ENCODE measurements at regions not wholly inside any gene's neighbourhood (a gene's known extent, or its start where the extent isn't known, plus 50 kb on each side); places are given as distances from the start of the nearest gene placed in this dataset.

DNA sequence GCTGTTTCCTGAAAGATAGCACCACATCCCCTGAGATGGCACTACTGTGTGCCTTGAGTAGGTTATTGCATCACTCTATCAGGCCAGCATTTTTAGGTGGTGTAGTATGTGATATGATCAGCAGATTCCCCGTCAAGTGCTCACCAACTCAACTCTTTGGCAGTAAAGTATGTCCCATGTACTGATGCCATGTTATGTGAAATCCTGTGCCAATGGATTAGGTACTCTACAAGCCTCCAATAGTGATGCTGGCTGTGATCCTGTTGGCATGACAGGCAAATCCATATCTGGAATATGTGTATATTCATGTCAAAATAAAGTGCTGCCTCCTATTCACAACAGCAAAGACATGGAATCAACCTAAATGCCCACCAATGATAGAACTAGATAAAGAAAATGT lies 137.2 kb upstream of the CAMK1G start:
- Histone ChIP-seq H3K4me3 (no peak overlapping the region), H3K27ac (no peak overlapping the region), H3K4me1 (replicated peaks) (no peaks in the 10 kb centered on the region), H3K9me3 (replicated peaks) (no peaks in the 10 kb centered on the region), H3K36me3 (no peaks in the 10 kb centered on the region), H3K27me3 (replicated peaks) (no peaks in the 10 kb centered on the region)
- no peak for DNase-seq (ENCODE audit: low read depth in 1 of 2, low spot score in 2 of 2)

DNA sequence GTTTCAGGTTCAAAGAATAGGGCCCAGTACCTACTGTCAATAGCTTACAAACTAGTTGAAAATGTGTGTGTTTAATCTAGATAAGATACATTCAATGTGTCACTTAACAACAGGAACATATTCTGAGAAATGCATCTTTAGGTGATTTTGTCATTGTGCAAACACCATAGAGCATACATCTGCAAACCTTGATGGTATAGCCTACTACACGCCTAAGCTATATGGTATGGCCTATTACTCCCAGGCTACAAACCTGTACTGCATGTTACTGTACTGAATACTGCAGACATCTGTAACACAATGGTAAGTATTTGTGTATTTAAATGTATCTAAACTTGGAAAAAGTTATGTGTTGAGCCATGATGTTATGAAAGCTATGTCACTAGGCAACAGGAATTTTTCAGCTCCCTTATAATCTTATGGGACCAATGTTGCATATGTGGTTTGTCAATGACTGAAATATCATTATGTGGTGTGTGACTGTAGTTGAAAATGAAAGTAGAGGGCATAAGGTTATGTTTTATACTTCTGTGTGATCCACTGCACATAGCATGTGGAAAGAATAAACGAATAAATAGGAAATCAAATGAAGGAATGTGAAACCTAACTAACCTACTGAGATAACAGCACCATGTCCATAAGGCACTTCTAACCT lies 129.0 kb upstream of the CAMK1G start:
- Histone ChIP-seq H3K27ac (no peak overlapping the region), H3K27me3 (replicated peaks) (no peaks in the 10 kb centered on the region), H3K4me3 (no peak overlapping the region), H3K9me3 (replicated peaks) (0 out of 2 replicates have a peak, but pooled peaks cover 2% of the 10 kb centered on the region), H3K36me3 (no peaks in the 10 kb centered on the region), H3K4me1 (replicated peaks) (no peaks in the 10 kb centered on the region)
- DNase-seq (ENCODE audit: low read depth in 1 of 2, low spot score in 2 of 2): no peak

DNA sequence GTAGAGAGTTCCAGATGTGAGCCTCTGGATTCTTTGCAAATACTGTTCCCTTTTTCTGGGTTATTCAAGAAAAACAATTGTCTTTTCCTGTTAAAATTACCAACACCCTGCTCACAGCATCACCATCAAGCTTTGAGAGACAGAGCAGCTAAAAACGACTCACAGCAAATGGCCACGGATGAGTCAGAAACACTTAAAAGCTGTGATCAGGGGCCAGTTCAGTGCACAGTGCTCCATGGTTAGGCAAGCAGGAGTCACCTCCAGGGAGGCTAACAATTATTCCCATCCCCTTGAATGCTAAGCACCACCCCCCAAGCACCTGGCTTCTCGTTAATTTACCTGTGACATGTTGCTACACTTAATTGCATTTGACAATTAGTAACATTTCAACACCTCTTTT lies 128.4 kb upstream of the CAMK1G start:
- no peak for DNase-seq (ENCODE audit: low read depth in 1 of 2, low spot score in 2 of 2)
- no peaks in the 10 kb centered on the region for H3K27me3 ChIP-seq (replicated peaks)
- no peaks in the 10 kb centered on the region for H3K4me1 ChIP-seq (replicated peaks)
- 0 out of 2 replicates have a peak, but pooled peaks cover 2% of the 10 kb centered on the region for H3K9me3 ChIP-seq (replicated peaks)
- H3K36me3 ChIP-seq: no peaks in the 10 kb centered on the region
- H3K27ac ChIP-seq: no peak overlapping the region
- no peak overlapping the region for H3K4me3 ChIP-seq

DNA sequence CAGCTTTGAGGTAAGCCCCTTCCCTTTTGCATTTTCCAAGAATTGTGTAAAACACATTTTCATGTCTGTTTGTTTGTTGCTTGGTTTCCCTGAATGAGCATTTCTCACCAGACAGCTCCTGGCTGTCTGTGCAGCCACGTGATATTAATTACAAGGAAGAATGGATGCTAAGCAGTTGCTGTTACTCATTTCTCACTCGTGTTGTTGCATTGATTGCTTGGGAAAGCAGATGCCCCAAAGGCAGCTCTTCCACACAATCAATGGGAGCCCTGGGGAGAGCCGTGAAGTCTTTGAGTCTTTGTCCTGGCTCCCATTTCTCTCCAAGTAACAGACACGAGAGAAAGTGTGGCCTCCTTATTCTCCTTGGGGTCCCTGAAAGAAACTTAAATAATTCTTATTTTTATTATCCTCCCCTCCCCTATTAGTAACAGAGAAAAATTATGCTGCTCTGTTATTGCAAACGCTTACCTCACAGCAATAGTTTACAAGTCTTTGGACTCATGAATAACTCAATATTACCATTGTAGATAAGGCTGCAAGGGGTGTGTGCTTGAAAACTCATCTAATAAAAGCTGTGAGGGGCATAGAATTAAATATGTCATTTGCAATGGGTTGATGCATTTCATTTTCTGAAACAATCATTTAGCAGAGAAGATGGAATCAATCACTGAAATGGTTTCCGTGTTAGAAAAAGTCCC lies 127.7 kb upstream of the CAMK1G start:
- no peak overlapping the region for H3K4me3 ChIP-seq
- no peaks in the 10 kb centered on the region for H3K27me3 ChIP-seq (replicated peaks)
- H3K36me3 ChIP-seq: no peaks in the 10 kb centered on the region
- DNase-seq (ENCODE audit: low read depth in 1 of 2, low spot score in 2 of 2): no peak
- no peak overlapping the region for H3K27ac ChIP-seq
- H3K4me1 ChIP-seq (replicated peaks): no peaks in the 10 kb centered on the region
- H3K9me3 ChIP-seq (replicated peaks): 0 out of 2 replicates have a peak, but pooled peaks cover 2% of the 10 kb centered on the region

DNA sequence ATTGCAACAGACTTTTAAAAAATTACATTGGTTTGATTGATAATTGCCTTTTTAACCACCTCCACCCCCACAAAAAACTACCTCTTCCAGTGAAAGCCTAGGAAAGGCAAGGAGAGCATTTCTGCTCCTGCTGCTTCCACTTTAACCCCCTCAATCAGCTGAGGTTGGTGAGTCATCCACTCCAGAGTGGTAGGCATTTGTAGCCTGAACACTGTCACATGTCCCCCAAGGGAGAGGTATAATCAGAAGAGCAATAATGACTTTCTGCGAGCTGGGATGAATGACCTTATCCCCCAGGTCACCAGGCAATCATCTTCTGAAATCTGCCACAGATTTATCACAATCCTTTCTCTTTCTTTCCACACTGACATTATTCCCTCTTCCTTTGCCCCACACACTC lies 126.6 kb upstream of the CAMK1G start:
- Histone ChIP-seq H3K9me3 (replicated peaks) (peaks cover 7% of the 10 kb centered on the region; the same call in 1 of the 2 replicates), H3K27ac (no peak overlapping the region), H3K4me1 (replicated peaks) (no peaks in the 10 kb centered on the region), H3K36me3 (no peaks in the 10 kb centered on the region), H3K27me3 (replicated peaks) (no peaks in the 10 kb centered on the region), H3K4me3 (no peak overlapping the region)
- no peak for DNase-seq (ENCODE audit: low read depth in 1 of 2, low spot score in 2 of 2)

DNA sequence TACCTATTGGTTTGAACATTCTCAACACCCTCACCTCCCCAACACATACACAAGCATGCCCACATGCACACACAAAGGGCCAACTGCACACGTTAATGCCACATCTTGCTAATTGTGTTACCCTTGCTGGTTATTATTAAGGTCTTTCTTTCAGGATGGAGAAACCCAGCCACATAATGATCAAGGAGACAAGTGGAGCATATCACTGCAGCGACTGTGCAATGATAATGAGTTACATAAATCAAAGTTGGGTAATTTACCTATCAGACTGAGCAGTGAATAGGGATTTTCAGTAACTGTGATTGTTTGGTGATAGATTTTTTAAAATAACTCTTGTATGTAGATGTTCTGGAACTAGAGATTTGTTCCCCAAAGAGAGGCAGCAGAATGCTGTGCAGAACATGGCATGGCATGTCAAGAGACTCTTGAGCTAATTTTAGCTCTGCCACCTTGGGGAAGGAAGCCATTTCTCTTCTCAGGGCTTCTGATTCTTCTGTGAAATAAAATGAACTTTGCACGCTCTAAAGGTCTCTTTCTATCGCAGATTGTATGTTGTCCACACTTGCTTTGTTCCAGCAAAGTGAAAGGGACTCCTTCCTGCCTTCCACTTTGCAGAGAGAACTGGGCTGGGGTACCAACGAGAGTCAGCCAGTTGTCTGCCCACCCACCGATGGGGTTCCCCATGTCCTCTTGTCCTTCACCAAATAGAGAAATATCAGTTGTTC lies 126.0 kb upstream of the CAMK1G start:
- no peaks in the 10 kb centered on the region for H3K4me1 ChIP-seq (replicated peaks)
- no peak overlapping the region for H3K27ac ChIP-seq
- no peak for DNase-seq (ENCODE audit: low read depth in 1 of 2, low spot score in 2 of 2)
- no peak overlapping the region for H3K4me3 ChIP-seq
- H3K27me3 ChIP-seq (replicated peaks): no peaks in the 10 kb centered on the region
- H3K9me3 ChIP-seq (replicated peaks): peaks cover 7% of the 10 kb centered on the region; the same call in 1 of the 2 replicates
- no peaks in the 10 kb centered on the region for H3K36me3 ChIP-seq

DNA sequence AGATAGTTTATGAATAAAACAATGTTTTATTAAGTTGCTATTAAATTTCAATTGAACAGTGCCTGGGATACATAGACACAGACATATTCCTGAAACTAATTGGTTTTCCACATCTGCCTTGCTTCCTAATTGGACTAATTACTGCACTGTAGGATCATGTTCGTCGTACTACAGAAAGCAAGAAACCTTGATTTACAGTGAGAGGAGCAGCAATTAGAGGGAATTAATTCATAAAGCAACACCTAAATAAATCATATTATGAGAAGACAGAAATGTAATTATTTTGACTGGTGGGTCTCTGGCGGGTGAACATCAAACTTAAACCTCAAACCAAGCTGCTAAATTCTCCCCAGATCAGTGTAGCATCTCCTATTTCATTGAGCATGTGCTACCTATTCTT lies 124.6 kb upstream of the CAMK1G start:
- no peaks in the 10 kb centered on the region for H3K27me3 ChIP-seq (replicated peaks)
- no peaks in the 10 kb centered on the region for H3K36me3 ChIP-seq
- H3K9me3 ChIP-seq (replicated peaks): peaks cover 7% of the 10 kb centered on the region; the same call in 1 of the 2 replicates
- H3K4me3 ChIP-seq: no peak overlapping the region
- H3K4me1 ChIP-seq (replicated peaks): no peaks in the 10 kb centered on the region
- no peak for DNase-seq (ENCODE audit: low read depth in 1 of 2, low spot score in 2 of 2)
- no peak overlapping the region for H3K27ac ChIP-seq

DNA sequence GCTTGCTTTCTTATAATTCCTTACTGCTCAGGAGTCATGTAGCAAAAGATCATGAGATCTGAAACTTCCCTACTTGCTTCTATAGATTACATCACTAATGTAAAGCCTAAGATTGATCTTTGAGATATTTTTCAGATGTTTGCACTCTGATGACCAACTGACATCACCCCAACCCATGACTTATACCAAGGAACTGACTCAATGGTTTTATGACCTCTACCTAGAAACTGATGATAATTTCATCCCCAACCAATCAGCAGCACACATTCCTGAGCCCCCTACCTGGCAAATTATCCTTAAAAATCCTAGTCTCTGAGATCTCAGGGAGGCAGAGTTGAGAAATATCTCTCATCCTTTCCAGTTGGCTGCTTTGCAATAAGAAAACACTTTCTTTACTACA lies 122.3 kb upstream of the CAMK1G start:
- H3K36me3 ChIP-seq: no peaks in the 10 kb centered on the region
- DNase-seq (ENCODE audit: low read depth in 1 of 2, low spot score in 2 of 2): no peak
- H3K9me3 ChIP-seq (replicated peaks): peaks cover 7% of the 10 kb centered on the region; the same call in 1 of the 2 replicates
- H3K27me3 ChIP-seq (replicated peaks): no peaks in the 10 kb centered on the region
- H3K27ac ChIP-seq: no peak overlapping the region
- H3K4me3 ChIP-seq: no peak overlapping the region
- H3K4me1 ChIP-seq (replicated peaks): no peaks in the 10 kb centered on the region

DNA sequence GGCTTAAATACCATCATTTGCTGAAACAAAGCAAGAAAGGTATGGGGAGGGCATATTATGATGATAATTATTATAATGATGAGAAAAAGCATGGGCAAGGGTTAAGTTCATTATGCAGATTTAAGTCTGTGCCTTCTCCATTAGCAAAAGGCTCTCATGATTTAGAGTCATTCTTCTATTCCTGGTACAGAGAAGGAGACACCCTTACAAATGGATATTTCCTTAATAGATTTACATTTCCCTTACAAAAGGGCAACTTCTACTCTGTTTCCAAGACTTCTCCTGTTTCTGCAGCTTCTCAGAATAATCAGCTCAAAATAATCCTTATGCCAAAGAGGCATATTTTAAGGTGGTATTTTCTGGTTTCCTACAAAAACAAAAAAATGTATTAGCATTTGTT lies 121.1 kb upstream of the CAMK1G start:
- peaks cover 7% of the 10 kb centered on the region; the same call in 1 of the 2 replicates for H3K9me3 ChIP-seq (replicated peaks)
- no peaks in the 10 kb centered on the region for H3K36me3 ChIP-seq
- no peaks in the 10 kb centered on the region for H3K27me3 ChIP-seq (replicated peaks)

DNA sequence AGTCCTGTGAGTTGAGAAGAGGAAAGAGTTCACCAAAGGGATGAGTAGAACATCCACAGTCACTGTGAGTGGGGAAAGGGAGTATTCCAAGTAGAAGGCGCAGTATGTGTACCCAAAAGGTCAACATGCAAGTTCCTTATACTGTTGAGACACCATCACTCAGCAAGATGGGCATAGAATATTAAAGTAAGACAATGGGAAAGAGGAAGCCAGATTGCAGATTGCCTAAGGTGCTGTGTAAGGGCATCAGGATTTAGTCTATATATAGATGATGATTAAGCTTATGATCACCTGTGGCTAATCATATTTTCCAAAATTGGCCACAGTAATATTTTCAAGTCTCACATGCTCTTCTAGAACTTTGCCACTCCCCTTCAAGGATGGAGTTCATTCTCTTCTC lies 120.1 kb upstream of the CAMK1G start:
- no peaks in the 10 kb centered on the region; the same call in 1 of the 2 replicates for H3K27me3 ChIP-seq (replicated peaks)
- no peak overlapping the region for H3K4me3 ChIP-seq
- H3K27ac ChIP-seq: no peak overlapping the region
- no peaks in the 10 kb centered on the region for H3K36me3 ChIP-seq
- H3K4me1 ChIP-seq (replicated peaks): no peaks in the 10 kb centered on the region
- H3K9me3 ChIP-seq (replicated peaks): peaks cover 7% of the 10 kb centered on the region; the same call in 1 of the 2 replicates
- no peak for DNase-seq (ENCODE audit: low read depth in 1 of 2, low spot score in 2 of 2)

More for the DNA sequence above, 121.1 kb upstream of the CAMK1G start:
- H3K27ac ChIP-seq: no peak overlapping the region
- DNase-seq (ENCODE audit: low read depth in 1 of 2, low spot score in 2 of 2): no peak
- H3K4me1 ChIP-seq (replicated peaks): no peaks in the 10 kb centered on the region
- no peak overlapping the region for H3K4me3 ChIP-seq

DNA sequence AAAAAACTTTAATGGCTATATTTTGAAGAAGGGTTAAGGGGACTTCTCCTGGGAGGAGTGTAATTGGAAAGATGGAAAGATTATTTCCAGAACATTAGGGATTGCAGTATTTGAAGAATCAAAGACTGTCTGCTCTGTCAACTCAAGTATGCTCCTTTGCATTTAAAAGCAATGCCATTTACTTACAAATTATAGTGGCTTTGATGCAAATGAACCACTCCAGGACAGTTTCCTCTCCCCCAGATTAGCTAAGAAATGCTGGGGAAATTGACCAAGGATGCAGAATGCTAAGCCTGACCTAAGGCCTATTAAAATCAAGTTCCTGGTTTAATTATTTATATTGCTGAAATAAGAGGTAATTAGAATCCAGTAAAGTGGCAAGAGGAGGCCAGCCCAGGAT lies 110.5 kb upstream of the CAMK1G start:
- Histone ChIP-seq H3K9me3 (replicated peaks) (no peaks in the 10 kb centered on the region; the same call in 1 of the 2 replicates), H3K27ac (no peak overlapping the region), H3K4me3 (no peak overlapping the region), H3K27me3 (replicated peaks) (no peaks in the 10 kb centered on the region), H3K36me3 (no peaks in the 10 kb centered on the region), H3K4me1 (replicated peaks) (no peaks in the 10 kb centered on the region)
- no peak for DNase-seq (ENCODE audit: low read depth in 1 of 2, low spot score in 2 of 2)

DNA sequence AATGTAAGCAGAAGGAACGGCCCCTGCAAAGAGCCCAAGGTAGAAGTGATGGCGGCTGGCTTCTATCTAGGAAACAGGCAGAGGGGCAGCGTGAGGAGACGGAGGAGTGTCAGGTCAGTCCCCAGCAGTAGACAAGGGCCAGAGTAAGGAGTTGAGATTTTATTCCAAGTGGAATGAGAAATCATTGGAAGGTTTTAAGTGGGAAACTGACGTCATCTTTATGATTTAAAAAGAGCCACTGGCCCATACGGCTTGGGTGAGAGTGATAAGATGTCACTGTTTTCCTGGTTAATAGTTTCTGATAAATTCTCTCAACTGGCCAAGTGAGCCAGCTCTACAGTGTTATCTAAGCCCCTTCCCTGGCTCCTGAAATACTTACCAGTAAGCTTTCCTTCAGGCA lies 103.2 kb upstream of the CAMK1G start:
- no peak overlapping the region for H3K27ac ChIP-seq
- no peaks in the 10 kb centered on the region for H3K36me3 ChIP-seq
- H3K4me1 ChIP-seq (replicated peaks): no peaks in the 10 kb centered on the region
- no peak overlapping the region for H3K4me3 ChIP-seq
- no peak for DNase-seq (ENCODE audit: low read depth in 1 of 2, low spot score in 2 of 2)
- no peaks in the 10 kb centered on the region for H3K27me3 ChIP-seq (replicated peaks)
- H3K9me3 ChIP-seq (replicated peaks): no peaks in the 10 kb centered on the region

DNA sequence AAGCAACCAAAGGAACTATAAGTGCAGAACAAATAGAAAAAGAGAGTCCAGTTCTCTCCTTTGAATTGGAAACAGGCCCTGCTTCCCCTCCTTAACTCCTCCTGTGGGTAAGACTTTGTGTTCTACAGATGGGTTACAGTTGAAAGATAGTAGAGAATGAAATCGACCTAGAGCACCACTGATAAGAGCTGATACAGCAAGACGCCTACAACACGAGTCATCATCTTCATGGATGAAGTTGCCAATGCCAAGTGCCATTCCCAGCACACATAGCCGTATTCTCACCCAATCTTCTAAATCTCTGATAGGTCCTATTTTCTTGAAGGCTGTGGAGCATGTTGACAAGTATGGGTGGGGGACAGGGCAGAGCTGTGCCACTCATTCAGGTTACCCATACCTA lies 99.8 kb upstream of the CAMK1G start:
- Histone ChIP-seq H3K27me3 (replicated peaks) (no peaks in the 10 kb centered on the region), H3K4me1 (replicated peaks) (no peaks in the 10 kb centered on the region), H3K27ac (no peak overlapping the region), H3K36me3 (no peaks in the 10 kb centered on the region), H3K9me3 (replicated peaks) (no peaks in the 10 kb centered on the region), H3K4me3 (no peak overlapping the region)
- DNase-seq (ENCODE audit: low read depth in 1 of 2, low spot score in 2 of 2): no peak

DNA sequence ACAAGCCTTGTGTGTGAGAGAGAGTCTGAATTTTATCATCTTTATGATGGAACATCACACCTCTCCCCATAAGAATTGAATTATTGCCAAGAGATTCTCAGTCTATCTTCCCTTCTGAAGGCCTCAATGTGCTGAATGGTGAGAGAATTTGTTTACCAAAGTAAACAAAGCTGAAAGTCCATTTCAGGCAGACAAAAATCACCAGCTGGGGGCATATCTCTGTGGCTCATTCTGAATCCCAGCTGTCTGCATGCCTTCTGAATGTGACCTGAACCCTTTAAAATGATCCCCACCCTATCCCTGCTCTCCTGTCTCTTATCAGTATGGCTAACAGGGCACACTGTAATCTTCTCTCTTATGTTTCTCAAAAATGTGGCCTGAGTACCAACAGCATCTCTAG lies 99.1 kb upstream of the CAMK1G start:
- no peak for DNase-seq (ENCODE audit: low read depth in 1 of 2, low spot score in 2 of 2)
- no peaks in the 10 kb centered on the region for H3K27me3 ChIP-seq (replicated peaks)
- H3K4me1 ChIP-seq (replicated peaks): no peaks in the 10 kb centered on the region
- no peaks in the 10 kb centered on the region for H3K36me3 ChIP-seq
- H3K9me3 ChIP-seq (replicated peaks): no peaks in the 10 kb centered on the region
- H3K4me3 ChIP-seq: no peak overlapping the region
- H3K27ac ChIP-seq: no peak overlapping the region

Measured in SJSA1 (cell line).